Pancreas (tissue), 10 donors: ENCODE measurements at regions not wholly inside any gene's neighbourhood (a gene's known extent, or its start where the extent isn't known, plus 50 kb on each side); places are given as distances from the start of the nearest gene placed in this dataset.
A peak's percentile ranks its signal among the peaks of the same experiment; 100 is the strongest.

Experiments used
- ATAC-seq, 4 donors: fragments of 200-7000 bp; cut with Tn5 transposase; one replicate each; pipeline versions ENCODE4 v1.8.0 to v1.9.1; 2020; ENCODE audit warnings: mild to moderate bottlenecking in 4 of 4, moderate library complexity in 4 of 4
- DNase-seq, 6 donors: peaks; one replicate each; pipeline ENCODE4 v3.0.0-alpha.2; 2020
- FAIRE-seq: peaks from 2 replicates; lab custom pipeline; 2012; peaks lifted over from hg19 to GRCh38; lab: Jason Lieb, UNC
- H3K27ac ChIP-seq, 4 donors: fragments of 200-600 bp; sonication (generic); 1 replicate in 3 of 4; 2 replicates in 1 of 4; pipeline versions ENCODE4 v1.5.0 to v1.8.0; 2020
- H3K27me3 ChIP-seq, 4 donors: fragments of 200-600 bp; one replicate each; pipeline ENCODE4 v1.8.0; 2021
- H3K36me3 ChIP-seq, 3 donors: fragments of 200-600 bp; sonication (generic) in 1 of 3; one replicate each; pipeline versions ENCODE4 v1.5.0 to v1.8.0; 2020 to 2021
- H3K4me1 ChIP-seq, 3 donors: fragments of 200-600 bp; one replicate each; pipeline ENCODE4 v1.8.0; 2021
- H3K4me3 ChIP-seq, 4 donors: fragments of 200-600 bp; sonication (generic) in 2 of 4; one replicate each; pipeline versions ENCODE4 v1.5.0 to v1.8.0; 2020 to 2021
- H3K9me3 ChIP-seq, 4 donors: fragments of 200-600 bp; one replicate each; pipeline ENCODE4 v1.8.0; 2021
- CTCF ChIP-seq, 4 donors: fragments of 200-600 bp; sonication (generic) in 3 of 4; IDR thresholded peaks; one replicate each; pipeline versions ENCODE4 v1.5.0 to v1.8.0; 2021; ENCODE audit warnings: antibody characterized with exemption in 4 of 4
- WGBS, 2 donors: extraction: QIAGEN DNeasy Blood & Tissue Kit; methylation state at CpG; one replicate each; pipeline ENCODE4 v1.1.7; 2013; 5-methylcytosine and 5-hydroxymethylcytosine counted together
- intact Hi-C, 3 donors: fragments of 100-400 bp; cut with DNase I; formaldehyde crosslinking; loops; one replicate each; pipeline versions ENCODE4 v1.11.1 to v1.14.2; 2022
- donor health status: healthy with polysubstance abuse.
- donor health status: DM: no; HTN: no; CAD: no; lungs with moderate emphysema.
- donor health status: DM: no; HTN: no; CAD: no.
- donor health status: control.
- donor health status: control.
- donor health status: Bipolar disorder and iron deficiency.
- donor health status: DM: yes; HTN: yes; CAD: no.
- donor health status: DM: no; HTN: no; CAD: no.
- donor health status: DM: no; HTN: no; CAD: no.
- donor health status: DM: yes; HTN: yes; CAD: no.

DNA sequence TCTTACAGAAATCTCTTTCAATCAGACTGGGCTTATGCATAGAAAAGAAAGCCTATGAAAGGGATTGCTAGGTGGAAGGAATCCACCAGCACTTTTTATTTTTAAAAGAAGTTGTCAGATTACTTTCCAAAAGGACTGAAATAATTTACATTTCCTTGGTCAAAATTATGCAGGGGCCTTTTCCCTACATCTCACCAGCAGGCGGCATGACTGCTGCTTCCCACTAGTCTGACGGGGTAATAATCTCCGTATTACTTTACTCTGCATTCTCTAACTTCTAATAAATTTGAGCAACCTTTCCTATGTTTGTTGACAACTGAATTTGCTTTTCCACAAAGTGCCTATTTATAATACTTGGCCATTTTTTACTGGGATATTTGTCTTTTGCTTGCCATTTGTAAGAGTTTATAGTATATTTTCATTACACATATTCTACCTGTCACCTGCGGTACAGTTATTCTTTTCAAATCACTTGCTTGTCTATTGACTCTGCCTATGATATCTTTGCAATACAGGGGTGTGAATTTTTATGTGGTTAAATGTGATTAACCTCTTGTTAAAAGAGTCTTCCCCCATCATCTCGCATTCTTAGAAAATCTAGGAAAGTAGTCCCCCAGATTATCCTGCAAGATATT lies 51.9 kb upstream of the USP47 start:
- 47 to 57% methylated on average over 5 of the region's 5 CpGs for WGBS, 2 donors
- no peak overlapping the region for H3K4me3 ChIP-seq
- intact Hi-C loops = loop anchor here in 2 of 3 donors (5.0 to 10.0 kb wide), 5 partner anchors 255 to 995 kb away; no protein-coding TSS in a partner anchor
- ATAC-seq = peak in 2 of 4 donors; percentile 44 to 65
- peaks cover 0 to 4% (median 0%) of the 10 kb centered on the region in 4 donors for H3K27me3 ChIP-seq
- no peak overlapping the region for H3K27ac ChIP-seq
- FAIRE-seq = no peak
- H3K36me3 ChIP-seq = no peaks in the 10 kb centered on the region
- no peaks in the 10 kb centered on the region for H3K9me3 ChIP-seq
- peak in 2 of 4 donors; percentile 19 to 39 for TF ChIP-seq CTCF (IDR thresholded peaks at IDR 0.05)
- no peak for DNase-seq
- H3K4me1 ChIP-seq = no peaks in the 10 kb centered on the region

DNA sequence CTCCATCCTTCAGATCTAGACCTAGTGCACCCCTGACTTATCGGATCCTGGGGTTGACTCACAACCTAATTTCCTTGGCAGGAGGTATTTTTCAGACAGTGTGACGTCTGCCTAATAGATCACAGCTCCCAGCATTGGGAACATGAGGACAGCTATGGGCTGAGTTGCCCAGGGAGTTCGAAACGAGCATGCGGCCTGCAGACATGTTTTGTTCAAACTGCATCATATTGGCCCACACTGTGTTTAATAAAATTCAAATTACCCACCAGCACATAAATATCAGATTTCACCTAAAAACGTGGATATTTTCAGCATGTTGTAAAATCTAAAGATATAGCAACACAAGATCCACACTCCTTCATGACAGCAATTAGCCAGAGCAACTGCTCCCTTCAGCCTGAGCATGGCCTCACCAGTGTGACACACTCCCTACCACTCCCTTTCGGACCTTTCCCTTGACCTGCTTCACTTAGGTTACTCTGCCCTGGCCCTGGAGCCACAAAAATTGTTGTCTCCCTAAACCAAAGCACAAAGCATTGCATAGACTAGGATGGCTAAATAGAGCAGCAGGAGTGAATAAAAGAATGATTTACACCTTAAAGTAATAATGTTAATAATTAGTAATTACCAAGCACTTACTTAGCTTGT lies 53.6 kb upstream of the USP47 start:
- Histone ChIP-seq H3K4me3 (no peak overlapping the region), H3K9me3 (no peaks in the 10 kb centered on the region), H3K27me3 (peaks cover 0 to 1% (median 0%) of the 10 kb centered on the region in 4 donors), H3K27ac (no peak overlapping the region), H3K36me3 (no peaks in the 10 kb centered on the region), H3K4me1 (no peaks in the 10 kb centered on the region)
- no peak for DNase-seq
- intact Hi-C loops = loop anchor here in 2 of 3 donors (5.0 to 10.0 kb wide), 4 partner anchors 743 to 993 kb away; no protein-coding TSS in a partner anchor
- no peak for FAIRE-seq
- no peak for TF ChIP-seq CTCF (IDR thresholded peaks at IDR 0.05)
- whole genome bisulfite sequencing, 2 donors = 36 to 37% methylated on average over 7 of the region's 7 CpGs
- ATAC-seq = peak; percentile 15 to 39 (median 36)

GRCh38 chr11:11787305-11788062 lies 54.3 kb upstream of the USP47 start:
- intact Hi-C loops = loop anchor here in 2 of 3 donors (5.0 to 10.0 kb wide), 4 partner anchors 743 to 993 kb away; no protein-coding TSS in a partner anchor
- 66 to 68% methylated on average over 7 of the region's 7 CpGs for WGBS, 2 donors
- H3K27ac ChIP-seq = no peak overlapping the region

GRCh38 chr11:11786771-11787170 lies 55.0 kb upstream of the USP47 start:
- no peak for FAIRE-seq

More at GRCh38 chr11:11787305-11788062, 54.3 kb upstream of the USP47 start:
- Histone ChIP-seq H3K4me3 (no peak overlapping the region), H3K36me3 (no peaks in the 10 kb centered on the region), H3K4me1 (no peaks in the 10 kb centered on the region), H3K27me3 (no peaks in the 10 kb centered on the region), H3K9me3 (no peaks in the 10 kb centered on the region)
- DNase-seq (peak; percentile 50 to 75 (median 61)), ATAC-seq (peak; percentile 80 to 98 (median 95)), FAIRE-seq (peak; percentile 77)
- TF ChIP-seq CTCF (IDR thresholded peaks at IDR 0.05) = peak; percentile 75 to 80 (median 80)

More at GRCh38 chr11:11786771-11787170, 55.0 kb upstream of the USP47 start:
- Histone ChIP-seq H3K36me3 (no peaks in the 10 kb centered on the region), H3K27ac (no peak overlapping the region), H3K4me1 (no peaks in the 10 kb centered on the region), H3K27me3 (no peaks in the 10 kb centered on the region), H3K9me3 (no peaks in the 10 kb centered on the region), H3K4me3 (no peak overlapping the region)
- intact Hi-C loops = loop anchor here in 2 of 3 donors (5.0 to 10.0 kb wide), 4 partner anchors 742 to 992 kb away; no protein-coding TSS in a partner anchor
- no peak for TF ChIP-seq CTCF (IDR thresholded peaks at IDR 0.05)
- DNase-seq = no peak
- WGBS, 2 donors = 61 to 72% methylated on average over 4 of the region's 4 CpGs
- peak in 3 of 4 donors; percentile 48 to 55 (median 53) for ATAC-seq
